NCI-H345 treated with DMSO at 0.1 percent for 48 hours (cell line): ENCODE measurements at regions not wholly inside any gene's neighbourhood (a gene's known extent, or its start where the extent isn't known, plus 50 kb on each side); places are given as distances from the start of the nearest gene placed in this dataset.

Experiments used
- DNase-seq: peaks from one replicate; lab custom pipeline; 2025; ENCODE audit not compliant: unreplicated experiment; lab: John Stamatoyannopoulos, UW

DNA sequence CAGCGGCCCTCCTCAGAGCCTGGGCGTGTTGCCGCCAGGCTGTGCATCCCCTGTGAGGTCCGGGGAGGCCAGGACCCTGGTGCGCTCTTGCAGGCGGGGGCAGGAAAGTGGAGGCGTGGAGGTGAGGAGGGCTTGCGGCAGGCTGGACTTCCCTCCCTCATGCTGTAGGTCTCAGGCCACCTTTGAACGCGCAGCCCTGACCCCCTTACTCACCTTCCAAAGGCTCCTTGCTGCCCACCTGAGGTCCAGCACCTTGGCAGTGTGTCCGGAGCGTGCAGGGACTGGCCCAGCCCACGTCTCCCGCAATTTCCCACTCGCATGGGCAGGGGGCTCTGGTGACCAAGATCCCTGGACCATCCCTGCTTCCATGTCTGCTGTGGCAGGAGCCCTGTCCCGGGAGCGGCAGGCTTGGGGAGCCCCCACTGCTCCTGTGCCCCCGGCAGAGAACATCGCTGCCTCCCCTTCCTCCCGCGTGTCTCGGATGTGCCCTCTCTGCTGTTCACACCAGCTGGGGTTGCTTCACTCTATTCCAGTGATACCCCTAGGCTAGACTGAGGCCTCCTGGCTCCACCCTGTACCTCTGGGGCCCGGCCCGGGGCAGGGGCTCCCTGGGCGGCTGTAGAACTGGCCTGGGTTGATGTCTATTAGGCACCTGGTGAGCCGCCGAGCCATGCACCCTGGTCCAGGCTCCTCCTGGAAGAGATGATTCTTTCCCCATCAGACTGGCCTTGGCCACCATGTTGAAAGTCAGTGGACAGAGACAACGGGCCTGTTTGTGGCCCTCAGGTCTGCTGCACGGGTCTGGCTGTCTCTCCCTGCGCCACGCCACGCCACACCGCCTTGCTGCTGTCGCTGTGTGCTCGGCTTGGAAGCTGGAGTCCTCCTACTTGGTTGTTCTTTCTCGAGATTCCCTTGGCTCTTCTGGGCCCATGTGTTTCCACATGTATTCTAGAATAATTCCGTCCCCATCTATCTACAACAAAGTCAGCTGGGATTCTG is 95.4 kb upstream of the ADRA2C start:
- no peak for DNase-seq

DNA sequence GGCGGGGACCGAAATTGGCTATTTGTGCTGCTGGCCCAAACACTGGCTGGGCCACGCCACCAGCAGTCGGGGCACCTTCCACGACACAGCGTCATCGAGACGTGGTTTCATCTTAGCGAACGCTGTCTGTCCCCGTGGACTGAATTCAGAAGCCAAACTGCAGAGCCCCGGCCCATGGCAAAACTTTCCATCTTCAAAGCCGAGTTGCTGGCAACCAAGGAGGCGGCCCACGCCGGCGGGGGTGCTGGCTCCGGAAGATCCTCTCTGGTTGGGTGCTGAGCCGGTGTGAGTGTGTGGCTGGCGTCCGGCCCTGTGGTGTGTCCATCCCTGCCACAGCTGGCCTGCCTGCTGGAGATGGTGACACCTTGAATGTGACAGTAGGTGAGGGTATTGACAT is 96.6 kb upstream of the ADRA2C start:
- DNase-seq, result no peak

DNA sequence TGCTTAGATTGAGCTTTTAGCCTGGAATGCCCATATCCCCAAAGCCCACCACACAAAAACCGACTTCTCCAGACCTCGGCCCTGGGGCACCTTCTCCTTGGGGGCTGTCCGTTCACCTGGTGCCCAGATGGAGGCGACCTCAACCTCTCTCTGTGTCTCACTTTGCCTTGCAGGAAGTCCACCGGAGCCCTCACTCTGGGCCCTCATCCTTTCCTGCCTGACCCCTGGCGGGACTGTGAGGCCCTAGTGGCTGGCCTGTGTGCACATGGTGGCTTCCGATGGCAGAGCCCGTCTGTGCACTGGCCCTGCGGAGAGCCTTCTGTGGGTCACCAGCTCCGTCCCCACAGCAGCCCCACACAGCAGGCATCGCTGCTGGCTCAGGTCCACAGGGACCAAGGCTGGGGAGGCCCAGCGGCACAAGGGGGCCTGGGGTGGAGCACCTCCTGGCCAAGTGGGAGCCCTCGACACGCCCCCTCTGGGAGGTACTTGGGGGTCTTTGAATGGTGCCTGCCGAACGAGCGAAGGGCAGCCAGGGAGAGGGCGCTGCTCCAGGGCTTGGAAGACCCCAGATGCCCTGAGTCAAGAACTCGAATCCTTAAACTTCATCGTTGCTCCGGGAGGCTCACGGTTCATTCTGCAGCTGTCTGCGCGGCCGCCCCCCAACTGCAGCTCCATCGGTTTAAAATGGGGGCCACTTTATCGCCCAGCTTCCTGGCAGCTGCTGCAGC is 97.2 kb upstream of the ADRA2C start:
- DNase-seq, result no peak

DNA sequence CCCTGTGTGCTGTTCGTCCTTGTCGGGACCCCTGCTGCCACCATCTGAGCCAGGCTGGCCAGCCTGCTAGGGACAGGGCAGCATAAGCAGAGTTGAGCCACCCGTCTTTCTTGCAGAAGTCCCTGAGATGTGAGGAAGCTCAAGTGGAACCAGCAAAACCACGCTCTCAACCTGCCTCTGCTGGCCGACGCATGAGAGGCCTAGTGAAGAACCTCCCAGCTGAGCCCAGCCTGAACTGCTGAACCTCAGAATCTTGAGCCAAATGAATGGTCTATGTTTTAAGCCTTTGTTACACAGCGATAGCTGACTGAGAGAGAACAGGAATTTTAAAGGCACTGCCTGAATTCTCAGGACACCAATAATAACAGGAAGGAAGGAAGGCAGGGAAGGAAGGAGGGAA is 98.9 kb upstream of the ADRA2C start:
- DNase-seq, result no peak

DNA sequence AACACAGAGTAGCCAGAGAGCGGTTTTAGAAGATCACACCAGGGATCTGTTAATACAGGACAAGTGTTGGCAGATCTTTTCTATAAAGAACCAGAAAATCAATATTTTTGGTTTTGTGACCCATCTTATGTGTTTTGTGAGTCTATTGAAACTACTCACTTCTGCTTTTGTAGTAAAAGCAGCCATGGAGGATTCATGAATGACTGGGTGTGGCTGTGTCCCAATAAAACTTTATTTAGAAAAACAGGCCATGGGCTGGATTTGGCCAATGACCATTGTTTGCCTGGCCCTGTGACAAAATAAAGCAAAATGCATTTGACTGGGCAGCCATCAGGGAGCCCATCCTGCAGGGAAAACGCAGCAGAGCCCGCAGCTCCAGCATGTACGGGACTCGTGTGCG is 99.9 kb upstream of the ADRA2C start:
- DNase-seq, result no peak

DNA sequence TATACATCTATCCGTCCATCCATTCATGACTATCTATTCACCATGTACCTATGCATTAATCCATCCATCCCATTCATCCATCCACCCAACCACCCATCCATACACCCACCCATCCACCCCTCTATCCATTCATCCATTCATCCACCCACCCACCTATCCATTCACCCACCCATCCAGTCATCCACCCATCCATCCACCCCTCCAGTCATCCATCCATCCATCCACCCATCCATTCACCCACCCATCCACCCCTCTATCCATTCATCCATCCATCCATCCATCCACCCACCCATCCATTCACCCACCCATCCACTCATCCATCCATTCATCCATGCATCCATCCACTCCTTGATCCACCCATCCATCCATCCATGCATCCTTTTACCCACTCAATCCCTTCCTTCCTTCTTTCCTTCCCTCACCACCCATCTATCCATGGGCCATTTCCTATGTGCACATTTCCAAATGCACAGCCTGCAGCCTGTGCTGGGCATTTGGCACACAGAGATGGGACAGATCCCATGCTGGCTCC is 100.8 kb upstream of the ADRA2C start:
- no peak for DNase-seq

DNA sequence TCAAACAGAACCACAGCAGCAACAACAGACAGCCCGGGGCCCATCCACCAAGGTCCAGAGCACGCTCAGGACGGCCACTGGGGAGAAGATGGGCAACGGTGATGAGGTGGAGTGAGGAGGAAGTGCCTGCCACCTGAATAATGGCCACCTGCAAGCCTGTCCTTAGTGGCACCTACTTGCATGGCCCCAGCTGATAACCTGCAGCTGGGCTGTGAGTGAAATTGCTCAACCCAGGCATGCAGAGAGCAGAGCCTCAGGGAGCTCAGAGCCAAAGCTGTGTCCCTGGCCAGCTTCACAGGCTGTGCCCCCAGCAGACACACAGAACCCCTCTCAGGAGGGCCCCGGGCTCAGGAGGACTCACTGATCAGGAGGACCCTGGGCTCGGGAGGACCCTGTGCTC is 102.4 kb upstream of the ADRA2C start:
- DNase-seq, result no peak

DNA sequence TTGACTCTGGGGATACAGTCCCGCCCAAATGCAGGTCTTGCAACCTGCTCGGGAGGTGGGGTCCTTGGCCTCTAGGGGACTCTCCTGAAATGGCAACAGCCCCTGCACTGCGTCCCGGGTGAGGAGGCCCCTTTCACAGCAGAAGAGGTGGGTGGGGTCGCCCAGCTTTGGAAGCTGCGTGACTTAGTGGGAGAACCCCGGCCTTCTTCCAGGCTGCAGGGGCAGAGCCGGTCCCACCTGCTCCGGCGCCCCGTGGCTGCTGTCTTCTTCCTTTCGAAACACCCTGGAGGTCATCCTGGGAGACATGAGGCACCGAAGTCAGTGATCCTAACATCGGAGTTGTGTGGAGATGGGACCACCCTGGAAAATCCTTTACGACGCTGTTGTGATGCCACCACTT is 103.7 kb upstream of the ADRA2C start:
- no peak for DNase-seq

DNA sequence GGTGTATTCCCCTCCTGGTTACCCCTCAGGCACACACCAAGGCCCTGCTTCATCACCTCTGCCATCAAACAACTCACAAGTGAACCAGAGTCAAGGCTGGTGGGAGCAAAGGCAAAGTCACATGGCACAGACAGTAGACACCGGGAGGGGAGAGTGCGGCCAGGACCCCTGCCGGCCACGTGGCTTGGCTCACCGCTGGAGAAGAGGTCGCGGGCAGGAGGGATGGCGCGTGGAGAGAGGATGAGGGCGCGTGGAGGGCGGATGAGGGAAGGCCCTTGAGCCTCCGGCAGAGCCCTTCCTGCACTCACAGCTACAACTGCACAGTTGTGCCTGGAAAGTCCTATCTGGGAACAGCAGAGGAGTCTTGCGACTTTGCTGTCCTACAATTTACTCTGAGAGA is 104.2 kb upstream of the ADRA2C start:
- no peak for DNase-seq

DNA sequence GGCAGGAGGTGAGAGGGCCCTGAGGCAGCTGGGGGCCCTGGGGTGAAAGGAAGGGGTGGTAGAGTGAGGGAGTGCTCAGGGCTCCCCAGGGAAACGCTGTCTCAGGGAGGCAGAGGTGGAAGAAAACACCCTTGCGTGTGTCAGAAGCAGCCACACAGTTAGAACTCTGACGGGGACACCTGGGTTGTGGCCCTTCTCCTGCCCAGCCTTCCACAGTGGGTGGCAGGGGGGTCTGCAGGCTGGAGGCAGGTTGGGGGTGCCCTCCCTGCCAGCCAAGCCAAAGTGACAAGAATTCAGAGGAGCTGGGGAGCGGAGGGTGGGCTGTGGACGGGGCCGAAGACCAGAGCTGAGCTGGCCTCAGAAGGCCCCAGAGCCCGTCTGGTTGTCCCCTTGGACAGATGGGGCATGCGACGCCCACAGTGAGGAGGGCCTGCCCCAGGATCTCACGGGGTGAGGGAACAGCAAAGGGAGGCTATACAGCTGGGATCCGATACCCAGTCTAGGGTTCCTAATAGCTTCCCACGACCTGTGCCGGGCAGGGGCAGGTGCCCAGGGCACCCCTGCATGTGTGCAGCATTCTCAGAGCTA is 105.2 kb upstream of the ADRA2C start:
- DNase-seq, result no peak

DNA sequence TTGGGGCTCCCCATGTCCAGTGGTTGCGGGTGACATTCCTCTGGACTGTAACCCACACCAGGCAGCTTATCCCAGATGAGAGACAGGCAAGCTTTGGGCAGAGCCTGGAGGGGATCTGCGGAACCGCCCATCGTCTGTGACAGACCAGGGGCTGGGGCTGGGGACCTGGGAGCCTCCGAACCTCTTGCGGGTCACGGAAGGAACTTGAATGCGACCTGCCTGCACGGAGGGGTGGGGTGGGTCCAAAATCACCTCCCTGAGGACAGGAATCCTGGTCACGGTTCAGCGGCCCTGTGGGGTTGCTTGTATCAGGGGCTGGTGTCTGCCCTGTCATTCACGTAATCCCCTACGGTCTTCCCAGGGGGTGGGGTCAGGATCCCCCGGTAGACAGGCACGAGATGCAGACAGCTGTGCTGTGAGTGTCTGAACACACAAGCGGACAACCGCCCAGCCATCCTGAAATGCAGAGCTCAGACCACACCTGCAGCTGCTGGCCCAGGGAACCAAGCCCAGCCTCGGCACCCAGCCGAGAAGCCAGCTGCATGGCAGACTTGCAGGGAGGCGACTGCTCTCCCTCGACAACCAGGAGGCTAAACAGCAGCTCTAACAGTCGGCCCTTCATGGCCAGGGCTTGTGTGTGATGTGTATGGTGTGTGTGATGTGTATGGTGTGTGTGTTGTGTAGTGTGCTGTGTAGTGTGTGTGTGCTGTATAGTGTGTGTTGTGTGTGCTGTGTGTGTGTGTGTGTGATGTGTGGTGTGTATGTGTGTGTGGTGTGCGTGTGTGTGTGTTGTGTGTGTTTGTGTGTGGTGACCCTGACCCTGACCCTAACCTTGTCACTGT is 105.9 kb upstream of the ADRA2C start:
- peak; percentile 49 for DNase-seq

DNA sequence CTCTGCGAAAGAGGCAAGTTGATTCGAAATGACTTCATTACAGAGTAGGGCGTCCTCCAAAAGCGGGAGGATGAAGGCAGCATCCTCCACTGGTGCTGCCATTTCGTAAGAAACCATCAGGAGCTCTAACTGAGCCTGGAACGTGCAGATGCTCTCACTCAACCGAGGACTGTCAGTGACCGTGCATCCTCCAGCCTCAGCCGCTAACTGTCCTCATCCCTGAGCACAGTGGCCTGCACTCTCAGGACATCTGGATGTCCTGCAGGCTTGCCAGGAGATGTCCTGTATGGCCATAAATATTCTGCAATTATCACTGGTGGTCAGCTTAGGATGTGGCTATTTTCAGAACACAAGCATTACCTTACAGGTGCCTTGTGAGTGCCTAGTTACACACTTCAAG is 107.1 kb upstream of the ADRA2C start:
- DNase-seq, result no peak

DNA sequence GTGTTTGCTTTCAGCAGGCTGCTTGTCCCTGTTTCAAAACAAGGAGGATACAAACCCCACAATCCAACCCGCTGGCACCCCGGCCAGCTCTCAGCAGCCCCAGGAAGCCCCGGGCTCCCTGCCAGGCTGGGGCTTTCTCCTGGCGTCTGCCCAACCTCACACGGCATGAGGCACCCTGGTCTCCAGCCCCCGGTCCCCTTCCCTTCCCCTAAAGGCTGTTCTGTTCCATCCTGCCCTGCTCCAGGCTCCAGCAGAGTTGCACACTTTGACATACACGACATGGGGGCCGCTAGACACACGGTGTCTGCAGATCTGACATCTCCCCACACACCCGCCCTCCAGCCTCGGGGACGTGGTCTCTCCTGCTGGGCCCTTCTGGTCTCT is 107.7 kb upstream of the ADRA2C start:
- peak; percentile 63 for DNase-seq

DNA sequence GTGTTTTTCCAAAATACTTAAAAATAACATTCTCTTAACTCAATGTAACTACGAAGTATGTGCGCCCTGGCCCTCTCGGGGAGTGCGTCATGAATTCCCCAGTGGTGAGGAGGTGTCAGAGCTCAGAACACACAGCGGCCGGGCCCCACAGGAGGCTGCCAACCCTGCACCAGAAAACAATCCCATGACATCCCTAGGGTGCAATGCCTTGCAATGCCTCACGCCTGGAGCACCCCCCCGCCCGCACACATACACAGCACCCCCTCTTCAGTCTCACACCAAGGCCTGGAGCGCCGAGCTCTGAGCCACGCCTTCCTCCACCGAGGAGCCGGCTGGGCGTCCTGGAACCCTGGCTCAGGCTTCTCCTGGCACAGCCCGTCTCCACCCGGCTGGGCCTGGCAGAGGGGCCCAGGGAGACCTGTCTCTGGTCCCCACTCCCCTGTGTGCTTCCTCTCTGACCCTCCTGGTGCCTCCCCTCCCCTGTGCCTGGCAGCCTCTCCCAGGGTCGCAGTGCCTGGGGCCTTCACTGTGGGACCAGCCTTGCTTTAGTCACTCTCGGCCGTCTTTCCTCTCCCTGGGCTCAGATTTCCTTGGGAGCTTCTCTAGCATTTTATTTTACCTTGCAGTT is 108.2 kb upstream of the ADRA2C start:
- DNase-seq, result no peak

DNA sequence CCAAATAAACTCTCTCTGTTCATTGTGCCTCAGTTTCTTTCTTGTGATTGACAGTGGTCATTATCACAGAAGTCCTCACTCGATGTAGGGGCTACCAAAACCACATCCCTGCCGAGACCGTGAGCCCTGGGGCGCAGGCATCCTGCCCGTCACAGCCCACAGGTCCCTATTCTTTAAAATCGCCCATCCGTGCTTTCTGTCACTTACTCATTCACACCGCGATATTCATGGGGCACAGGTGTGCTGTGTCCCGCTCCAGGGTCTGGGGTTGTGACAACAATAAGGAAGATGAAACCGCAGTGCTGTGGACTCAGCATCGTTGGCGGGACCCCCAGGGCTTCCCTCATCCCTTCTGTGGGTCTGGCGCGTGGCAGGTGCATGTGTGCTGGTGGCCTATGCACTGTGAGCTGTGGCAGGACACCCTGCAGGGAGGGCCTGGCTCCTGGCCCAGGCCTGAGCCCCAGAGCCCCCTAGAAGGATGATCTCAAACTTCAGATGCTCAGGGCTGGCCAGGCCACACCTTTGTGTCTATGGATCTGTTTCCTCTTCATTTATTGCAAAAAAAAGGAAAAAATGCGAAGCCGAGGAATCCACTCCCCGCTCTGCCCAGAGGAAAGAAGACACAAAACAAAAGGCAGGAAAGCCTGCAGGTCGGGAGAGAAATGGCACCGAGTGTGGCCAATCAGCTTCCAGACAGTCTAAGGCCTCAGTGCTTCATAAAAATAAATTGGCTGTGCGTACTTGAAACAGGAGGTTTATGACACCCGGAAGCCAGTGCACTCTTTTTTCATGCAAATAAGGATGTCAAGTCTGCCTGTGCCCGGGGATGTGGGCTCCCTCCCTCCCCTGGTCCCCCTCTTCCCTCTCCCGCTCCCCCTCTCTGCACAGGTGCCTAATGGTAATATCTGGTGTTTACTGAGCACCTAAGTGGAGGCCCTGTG is 109.5 kb upstream of the ADRA2C start:
- DNase-seq, result peak; percentile 77

DNA sequence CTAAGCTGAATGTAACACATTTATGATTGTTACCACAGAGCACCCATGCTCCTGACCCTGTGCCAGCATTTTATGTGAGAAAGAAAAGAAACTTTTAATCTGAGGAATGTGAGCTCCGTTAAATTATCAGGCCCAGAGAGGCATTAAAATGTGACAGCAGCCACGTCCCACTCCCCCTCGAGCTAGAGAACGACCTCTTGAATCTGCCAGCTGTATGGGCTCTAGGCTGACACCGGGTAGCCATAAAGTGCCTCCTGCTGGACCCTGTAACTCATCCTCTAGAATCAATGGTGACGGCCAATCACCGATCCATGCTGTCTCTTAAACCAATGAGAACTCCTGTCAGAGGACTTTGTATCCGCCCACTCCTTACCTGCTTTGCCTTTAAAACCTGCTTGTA is 110.2 kb upstream of the ADRA2C start:
- DNase-seq, result peak; percentile 77

DNA sequence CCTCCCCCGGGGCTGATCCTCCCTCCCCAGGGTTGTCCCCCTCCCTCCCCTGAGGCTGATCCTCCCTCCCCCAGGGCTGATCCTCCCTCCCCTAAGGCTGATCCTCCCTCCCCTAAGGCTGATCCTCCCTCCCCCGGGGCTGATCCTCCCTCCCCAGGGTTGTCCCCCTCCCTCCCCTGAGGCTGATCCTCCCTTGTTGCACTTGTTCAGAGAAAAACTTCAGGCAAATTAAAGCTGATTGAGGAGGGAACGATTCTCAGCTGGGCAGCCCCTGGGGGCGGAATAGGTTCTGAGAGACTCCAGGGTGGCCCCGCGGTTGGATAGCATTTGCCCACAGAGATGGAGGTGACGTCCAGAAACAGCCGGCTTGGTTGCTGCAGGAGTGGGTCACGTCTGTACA is 110.7 kb upstream of the ADRA2C start:
- no peak for DNase-seq

DNA sequence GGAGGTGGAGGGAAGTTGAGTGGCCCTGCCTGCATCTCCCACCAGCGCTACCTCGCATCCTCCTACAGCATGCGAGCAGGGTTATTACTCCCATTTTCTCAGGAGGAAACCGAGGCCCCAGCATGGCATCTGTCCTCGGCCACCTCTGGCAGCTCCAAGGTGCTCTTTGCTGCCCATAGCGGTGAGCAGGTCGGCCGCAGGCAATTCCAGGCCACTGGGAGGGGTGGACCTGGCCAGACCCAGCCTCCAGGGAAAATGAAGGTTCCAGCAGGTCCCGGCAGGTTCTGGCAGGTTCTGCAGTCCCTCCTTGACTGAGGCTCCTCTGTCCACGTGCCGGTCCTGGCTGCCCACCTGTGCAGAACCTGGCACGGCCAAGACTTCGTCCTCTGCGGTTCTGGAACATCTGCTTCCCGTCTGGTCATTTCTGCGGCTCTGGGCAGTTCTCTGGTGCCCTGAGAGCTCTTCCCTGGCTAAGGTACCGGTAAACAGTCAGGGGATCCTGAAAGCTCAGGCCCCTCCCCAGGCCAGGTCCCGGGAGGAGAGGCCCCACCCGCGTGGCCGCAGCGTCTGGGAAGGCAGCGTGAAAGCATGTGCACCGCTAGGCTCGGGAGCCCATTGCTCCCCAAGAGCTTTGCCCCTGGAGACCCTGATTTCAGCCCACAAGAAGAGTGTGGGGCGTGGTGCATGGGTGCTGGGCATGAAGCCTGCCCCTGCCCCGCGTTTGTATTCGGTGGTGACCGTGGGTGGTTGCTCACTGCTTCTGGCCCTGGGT is 112.0 kb upstream of the ADRA2C start:
- no peak for DNase-seq
